Heart left ventricle (tissue), 16 donors: ENCODE measurements at regions not wholly inside any gene's neighbourhood (a gene's known extent, or its start where the extent isn't known, plus 50 kb on each side); places are given as distances from the start of the nearest gene placed in this dataset.

Experiments
- ATAC-seq, 4 donors: fragments of 200-7000 bp; cut with Tn5 transposase; one replicate each; pipeline ENCODE4 v1.9.1; 2020 to 2022; ENCODE audit warnings: moderate library complexity in 4 of 4, mild to moderate bottlenecking in 3 of 4, moderate number of reproducible peaks in 1 of 4
- DNase-seq, 5 donors: peaks; one replicate each; pipeline ENCODE4 v3.0.0-alpha.2; 2020
- H3K27ac ChIP-seq, 12 donors: fragments of 200-600 bp; sonication (generic) in 4 of 12; one replicate each; pipeline versions ENCODE4 v1.5.0 to v1.8.0; 2016 to 2022; ENCODE audit warnings: mild to moderate bottlenecking in 2 of 12
- H3K27me3 ChIP-seq, 9 donors: fragments of 200-600 bp; sonication (generic) in 2 of 9; one replicate each; pipeline versions ENCODE4 v1.5.1 to v1.8.0; 2016 to 2022; ENCODE audit warnings: mild to moderate bottlenecking in 3 of 9
- H3K36me3 ChIP-seq, 9 donors: fragments of 200-600 bp; sonication (generic) in 2 of 9; one replicate each; pipeline versions ENCODE4 v1.5.0 to v1.8.0; 2018 to 2022; ENCODE audit warnings: mild to moderate bottlenecking in 2 of 9
- H3K4me1 ChIP-seq, 12 donors: fragments of 200-600 bp; sonication (generic) in 4 of 12; one replicate each; pipeline versions ENCODE4 v1.5.0 to v1.8.0; 2016 to 2022; ENCODE audit warnings: mild to moderate bottlenecking in 3 of 12
- H3K4me3 ChIP-seq, 12 donors: fragments of 200-600 bp; sonication (generic) in 4 of 12; one replicate each; pipeline versions ENCODE4 v1.5.0 to v1.8.0; 2017 to 2022; ENCODE audit warnings: mild to moderate bottlenecking in 9 of 12, moderate library complexity in 4 of 12
- H3K9me3 ChIP-seq, 12 donors: fragments of 200-600 bp; sonication (generic) in 4 of 12; one replicate each; pipeline versions ENCODE4 v1.5.0 to v1.8.0; 2016 to 2022; ENCODE audit warnings: mild to moderate bottlenecking in 1 of 12
- POLR2A ChIP-seq, 2 donors: fragments of 450-650 bp; IDR thresholded peaks; one replicate each; pipeline ENCODE4 v1.6.1; 2017; ENCODE audit warnings: antibody characterized with exemption in 2 of 2, mild to moderate bottlenecking in 2 of 2, moderate library complexity in 2 of 2
- WGBS, 4 donors: extraction: QIAGEN DNeasy Blood & Tissue Kit in 2 of 4; methylation state at CpG; one replicate each; pipeline versions ENCODE4 v1.1.5 to v1.1.7; 2013 to 2018; 5-methylcytosine and 5-hydroxymethylcytosine counted together
- intact Hi-C, 10 donors: fragments of 100-400 bp; cut with DNase I; formaldehyde crosslinking; loops; one replicate each; pipeline versions ENCODE4 v1.11.1 to v1.14.2; 2022
- TF ChIP-seq, protein P1 (sequence below), 12 donors: fragments of 200-600 bp; sonication (generic) in 4 of 12; IDR thresholded peaks; one replicate each; pipeline versions ENCODE4 v1.5.0 to v1.8.0; 2018 to 2022; ENCODE audit warnings: antibody characterized with exemption in 12 of 12, mild to moderate bottlenecking in 5 of 12
- donor health status: ischemic (EF 13 %, LVEDD 7.1; RV severe dilation, severe dysfunction).
- donor health status: healthy with polysubstance abuse.
- donor health status: DM: no; HTN: yes; CAD: no.
- donor health status: DM: no; HTN: no; CAD: no.
- donor health status: ischemic (EF 25% LVEDD 6.9; RV normal size, moderate dysfunction).
- donor health status: ischemic (EF 25% LVEDD 5.7; RV mildly dilated, moderate dysfunction).
- donor health status: healthy.
- donor health status: DM: yes; HTN: yes; CAD: no.
- donor health status: ischemic (EF 35%, LVEDD 5.7; RV mildly dilated, moderate dysfunction).
- donor health status: nonischemic (EF 11% LVEDD 7.7; RV severe dilation, severe dysfunction).
- donor health status: DM: yes; HTN: yes; CAD: no.
- donor health status: PGD.
- donor health status: ischemic (EF 29% LVEDD 5.4; RV normal size, mild dysfunction).
- donor health status: nonischemic (EF 23%, LVEDD 6.1; RV moderate dilation, normal function).

DNA sequence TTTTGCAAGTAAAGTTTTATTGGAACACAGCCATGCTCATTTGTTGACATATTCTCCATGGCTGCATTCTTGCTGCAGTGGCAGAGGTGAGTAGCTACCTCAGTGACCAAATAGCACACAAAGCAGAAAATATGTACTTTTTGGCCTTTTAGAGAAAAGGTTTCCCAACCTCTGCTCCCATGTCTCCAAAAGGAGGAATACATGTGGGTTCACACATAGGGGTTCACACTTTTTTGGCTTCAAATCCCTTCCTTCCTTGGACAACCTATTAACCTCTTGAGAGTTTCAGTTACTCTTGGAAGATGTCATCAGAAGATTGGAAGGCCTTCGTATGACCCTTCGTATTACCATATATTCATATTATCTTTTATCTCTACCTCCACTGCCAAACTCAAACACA, 285.1 kb upstream of the TUT7 start:
- intact Hi-C loops, result loop anchor here in 4 of 10 donors (5.0 to 10.0 kb wide), 4 partner anchors 48 to 686 kb away; partner anchors contain the start of gene GAS1 (in 1 of the 4)
- Histone ChIP-seq H3K4me1 (no peaks in the 10 kb centered on the region), H3K9me3 (peaks cover 0 to 5% (median 0%) of the 10 kb centered on the region in 12 donors), H3K27me3 (peaks cover 0 to 12% (median 0%) of the 10 kb centered on the region in 9 donors), H3K27ac (no peak overlapping the region), H3K36me3 (no peaks in the 10 kb centered on the region), H3K4me3 (no peak overlapping the region)
- ATAC-seq (no peak), DNase-seq (no peak)
- 92 to 97% (median 96%) methylated on average over 2 of the region's 2 CpGs for WGBS, 4 donors
- TF ChIP-seq POLR2A (IDR thresholded peaks at IDR 0.05), result no peak
- TF ChIP-seq, protein P1, sequence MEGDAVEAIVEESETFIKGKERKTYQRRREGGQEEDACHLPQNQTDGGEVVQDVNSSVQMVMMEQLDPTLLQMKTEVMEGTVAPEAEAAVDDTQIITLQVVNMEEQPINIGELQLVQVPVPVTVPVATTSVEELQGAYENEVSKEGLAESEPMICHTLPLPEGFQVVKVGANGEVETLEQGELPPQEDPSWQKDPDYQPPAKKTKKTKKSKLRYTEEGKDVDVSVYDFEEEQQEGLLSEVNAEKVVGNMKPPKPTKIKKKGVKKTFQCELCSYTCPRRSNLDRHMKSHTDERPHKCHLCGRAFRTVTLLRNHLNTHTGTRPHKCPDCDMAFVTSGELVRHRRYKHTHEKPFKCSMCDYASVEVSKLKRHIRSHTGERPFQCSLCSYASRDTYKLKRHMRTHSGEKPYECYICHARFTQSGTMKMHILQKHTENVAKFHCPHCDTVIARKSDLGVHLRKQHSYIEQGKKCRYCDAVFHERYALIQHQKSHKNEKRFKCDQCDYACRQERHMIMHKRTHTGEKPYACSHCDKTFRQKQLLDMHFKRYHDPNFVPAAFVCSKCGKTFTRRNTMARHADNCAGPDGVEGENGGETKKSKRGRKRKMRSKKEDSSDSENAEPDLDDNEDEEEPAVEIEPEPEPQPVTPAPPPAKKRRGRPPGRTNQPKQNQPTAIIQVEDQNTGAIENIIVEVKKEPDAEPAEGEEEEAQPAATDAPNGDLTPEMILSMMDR (IDR thresholded peaks at IDR 0.05), result no peak

DNA sequence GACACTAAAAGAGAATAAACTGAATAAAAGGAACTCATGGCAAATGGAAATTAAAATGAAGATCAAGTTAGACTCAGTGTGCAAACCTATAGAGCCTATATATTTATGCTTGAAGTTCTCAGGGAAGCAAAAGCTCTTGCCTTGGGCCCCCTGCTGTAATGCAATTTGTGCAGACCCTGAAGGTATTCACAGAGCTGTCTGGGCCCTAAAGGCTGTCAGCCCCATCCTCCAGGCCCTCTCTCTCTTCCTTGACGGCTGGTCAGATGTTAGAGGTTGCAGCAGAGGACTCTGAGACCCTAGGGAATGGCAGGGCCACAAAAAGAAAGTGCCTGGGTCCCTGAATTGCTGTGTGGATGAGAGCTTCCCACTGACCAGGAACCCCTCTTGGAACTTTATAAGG, 283.9 kb upstream of the TUT7 start:
- H3K4me1 ChIP-seq, result no peaks in the 10 kb centered on the region
- H3K4me3 ChIP-seq, result no peak overlapping the region
- TF ChIP-seq POLR2A (IDR thresholded peaks at IDR 0.05), result no peak
- TF ChIP-seq, protein P1 (IDR thresholded peaks at IDR 0.05), result no peak
- ATAC-seq (no peak), DNase-seq (no peak)
- H3K27me3 ChIP-seq, result peaks cover 0 to 12% (median 0%) of the 10 kb centered on the region in 9 donors
- peaks cover 0 to 5% (median 0%) of the 10 kb centered on the region in 12 donors for H3K9me3 ChIP-seq
- WGBS, 4 donors, result 89 to 100% (median 99%) methylated on average over 1 of the region's 1 CpG
- intact Hi-C loops, result loop anchor here in 4 of 10 donors (5.0 to 10.0 kb wide), 4 partner anchors 49 to 687 kb away; partner anchors contain the start of gene GAS1 (in 1 of the 4)
- H3K27ac ChIP-seq, result no peak overlapping the region
- no peaks in the 10 kb centered on the region for H3K36me3 ChIP-seq

DNA sequence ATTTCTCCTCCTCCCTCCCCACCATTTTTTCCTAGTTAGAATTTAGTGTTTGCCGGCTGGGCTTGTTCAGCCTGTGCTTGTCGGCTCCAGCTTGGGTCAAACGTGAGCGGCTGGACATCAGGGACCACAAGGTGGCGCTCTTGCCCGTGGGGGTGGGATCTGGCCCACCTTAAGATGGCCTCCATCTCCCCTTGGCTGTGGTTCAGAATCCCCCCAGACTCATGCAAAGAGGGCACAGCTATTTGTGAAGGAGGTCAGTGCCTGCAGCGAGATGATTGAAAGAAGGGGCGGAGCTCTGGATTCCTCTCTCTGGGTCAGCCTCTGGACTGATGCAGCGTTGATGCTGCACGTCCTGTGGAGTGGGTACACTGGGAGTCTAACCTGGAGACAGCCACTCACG, 283.3 kb upstream of the TUT7 start:
- Histone ChIP-seq H3K36me3 (no peaks in the 10 kb centered on the region), H3K4me1 (no peaks in the 10 kb centered on the region), H3K27me3 (peaks cover 0 to 12% (median 0%) of the 10 kb centered on the region in 9 donors), H3K27ac (no peak overlapping the region), H3K9me3 (peaks cover 0 to 5% (median 0%) of the 10 kb centered on the region in 12 donors), H3K4me3 (no peak overlapping the region)
- ATAC-seq, result peak in 2 of 4 donors; percentile 43 to 57
- TF ChIP-seq, protein P1 (IDR thresholded peaks at IDR 0.05), result peak; percentile 25 to 63 (median 38)
- TF ChIP-seq POLR2A (IDR thresholded peaks at IDR 0.05), result no peak
- DNase-seq, result peak in 3 of 5 donors; percentile 22 to 40 (median 24)
- intact Hi-C loops, result loop anchor here in 4 of 10 donors (5.0 to 10.0 kb wide), 4 partner anchors 50 to 687 kb away; partner anchors contain the start of gene GAS1 (in 1 of the 4)
- 38 to 59% (median 45%) methylated on average over 11 of the region's 11 CpGs for WGBS, 4 donors

DNA sequence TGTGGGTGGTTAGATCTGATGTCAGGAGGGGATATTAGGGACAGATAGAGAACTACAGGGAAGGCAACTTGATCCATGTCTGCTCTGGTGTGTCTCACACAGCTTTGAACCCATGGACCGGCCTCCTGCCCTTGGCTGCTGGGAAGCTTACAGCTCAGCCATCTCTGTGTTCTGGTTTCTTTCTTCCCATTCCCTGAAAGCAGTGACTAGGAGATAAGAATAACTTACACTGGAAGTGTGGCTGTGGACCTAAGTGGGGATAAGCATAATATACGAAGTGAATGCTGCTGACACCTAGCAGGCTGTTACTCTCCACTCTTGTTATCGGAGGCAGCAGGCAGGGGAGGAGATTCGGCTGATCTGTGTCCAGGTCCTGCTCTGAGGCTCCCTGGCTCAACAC, 282.3 kb upstream of the TUT7 start:
- no peak for DNase-seq
- intact Hi-C loops, result loop anchor here in 4 of 10 donors (5.0 to 10.0 kb wide), 4 partner anchors 51 to 688 kb away; partner anchors contain the start of gene GAS1 (in 1 of the 4)
- no peak overlapping the region for H3K4me3 ChIP-seq
- peaks cover 0 to 12% (median 0%) of the 10 kb centered on the region in 9 donors for H3K27me3 ChIP-seq
- no peak for TF ChIP-seq POLR2A (IDR thresholded peaks at IDR 0.05)
- TF ChIP-seq, protein P1 (IDR thresholded peaks at IDR 0.05), result no peak
- H3K36me3 ChIP-seq, result no peaks in the 10 kb centered on the region
- WGBS, 4 donors, result 39 to 52% (median 46%) methylated on average over 4 of the region's 4 CpGs
- H3K9me3 ChIP-seq, result peaks cover 0 to 5% (median 0%) of the 10 kb centered on the region in 12 donors
- no peak for ATAC-seq
- H3K27ac ChIP-seq, result no peak overlapping the region
- H3K4me1 ChIP-seq, result no peaks in the 10 kb centered on the region
